ENCODE measurements at regions not wholly inside any gene's neighbourhood (a gene's known extent, or its start where the extent isn't known, plus 50 kb on each side); places are given as distances from the start of the nearest gene placed in this dataset.

- no peak for DNase-seq (ENCODE audit: low read depth)
Observed at GRCh38 chr4:96524311-96524875, 684.5 kb downstream of the PDHA2 start.

DNA sequence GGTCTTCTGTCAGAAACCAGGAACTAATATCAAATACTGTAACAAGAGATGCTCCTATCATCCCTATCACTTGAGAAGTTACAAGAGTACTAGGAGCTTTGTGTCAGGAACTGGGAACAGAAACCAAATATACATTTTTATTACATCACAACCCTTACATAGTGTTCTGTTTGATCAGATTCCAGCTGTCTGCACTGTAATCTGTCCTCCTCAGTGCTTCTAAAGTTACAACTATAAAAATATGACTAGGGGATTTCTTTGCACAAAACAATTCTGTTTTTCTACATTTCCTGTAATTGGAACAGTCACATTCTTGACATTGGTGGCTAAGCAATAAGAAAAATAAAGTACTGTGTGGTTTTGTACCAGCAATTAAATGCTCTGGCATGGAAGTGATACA lies 686.0 kb downstream of the PDHA2 start:
- DNase-seq (ENCODE audit: low read depth): peak; percentile 62

- no peak for DNase-seq (ENCODE audit: low read depth)
Observed at GRCh38 chr4:96526625-96527024, 686.7 kb downstream of the PDHA2 start.

- no peak for DNase-seq (ENCODE audit: low read depth)
Observed at GRCh38 chr4:96531836-96532235, 691.9 kb downstream of the PDHA2 start.

GRCh38 chr4:96543346-96543745 lies 703.5 kb downstream of the PDHA2 start:
- DNase-seq (ENCODE audit: low read depth): no peak

GRCh38 chr4:96558466-96558865 lies 718.6 kb downstream of the PDHA2 start:
- no peak for DNase-seq (ENCODE audit: low read depth)

- no peak for DNase-seq (ENCODE audit: low read depth)
Observed at GRCh38 chr4:96566755-96567154, 726.9 kb downstream of the PDHA2 start.

DNA sequence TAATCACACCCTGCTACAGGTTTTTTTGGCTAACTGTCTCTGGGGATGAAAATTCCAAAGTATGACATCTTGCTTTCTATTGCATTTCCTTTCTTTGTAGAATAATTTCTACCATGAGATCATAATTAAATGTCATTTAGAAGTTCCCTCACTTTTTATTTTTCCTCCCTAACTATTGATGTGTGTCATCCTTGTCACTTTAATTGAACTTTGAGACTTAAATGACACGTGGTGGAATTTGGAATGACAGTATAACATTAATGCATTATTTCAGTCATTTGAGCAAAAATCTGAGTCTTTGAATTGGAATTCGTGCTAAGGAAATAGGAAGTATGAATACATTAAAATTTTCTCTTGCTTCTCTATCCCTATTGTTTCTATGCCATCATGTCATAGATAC lies 745.4 kb downstream of the PDHA2 start:
- no peak for DNase-seq (ENCODE audit: low read depth)

- peak; percentile 34 for DNase-seq (ENCODE audit: low read depth)
Observed at GRCh38 chr4:96593422-96593821, 753.5 kb downstream of the PDHA2 start.

GRCh38 chr4:96598465-96598864 lies 758.6 kb downstream of the PDHA2 start:
- DNase-seq (ENCODE audit: low read depth): no peak

DNA sequence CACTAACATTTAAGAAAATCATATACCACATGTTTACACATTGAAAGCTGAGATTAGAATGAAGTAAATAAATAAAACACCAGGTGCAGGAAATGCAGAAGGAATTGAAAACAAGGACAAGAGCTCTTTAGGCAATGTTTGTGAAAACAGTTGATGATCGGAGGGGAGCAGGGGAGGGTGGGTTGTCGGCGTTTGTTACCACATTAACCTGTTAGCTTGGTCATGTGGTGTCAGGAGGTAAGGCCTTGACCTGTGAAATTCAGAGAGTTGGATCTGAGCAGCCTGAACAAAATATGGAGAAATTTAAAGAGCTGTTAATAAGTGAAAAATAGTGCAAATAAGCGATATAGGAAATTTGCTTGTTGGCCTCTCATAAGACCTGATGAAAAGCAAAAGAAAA lies 759.9 kb downstream of the PDHA2 start:
- no peak for DNase-seq (ENCODE audit: low read depth)

DNA sequence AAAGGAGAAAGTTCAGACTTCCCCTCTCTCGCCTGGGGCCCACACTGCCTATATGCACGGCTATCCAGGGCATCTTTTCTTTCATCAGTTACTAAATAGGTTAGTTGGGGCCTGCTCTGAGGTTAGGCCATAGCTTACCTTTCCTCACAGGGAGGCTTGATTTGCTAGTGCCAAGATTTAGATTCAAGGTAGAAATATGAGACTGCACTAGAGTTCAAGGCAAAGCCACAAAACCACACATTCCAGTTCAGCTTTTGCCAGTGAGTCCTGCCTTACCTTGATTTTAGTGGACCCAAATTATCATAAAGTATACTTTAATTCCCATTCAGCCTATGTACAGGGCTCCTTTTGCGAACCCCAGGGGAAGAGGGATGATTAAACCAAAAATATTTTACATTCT lies 762.8 kb downstream of the PDHA2 start:
- DNase-seq (ENCODE audit: low read depth): no peak

- DNase-seq (ENCODE audit: low read depth): no peak
Observed at GRCh38 chr4:96603641-96604040, 763.7 kb downstream of the PDHA2 start.

- no peak for DNase-seq (ENCODE audit: low read depth)
Observed at GRCh38 chr4:96606451-96606850, 766.6 kb downstream of the PDHA2 start.

DNA sequence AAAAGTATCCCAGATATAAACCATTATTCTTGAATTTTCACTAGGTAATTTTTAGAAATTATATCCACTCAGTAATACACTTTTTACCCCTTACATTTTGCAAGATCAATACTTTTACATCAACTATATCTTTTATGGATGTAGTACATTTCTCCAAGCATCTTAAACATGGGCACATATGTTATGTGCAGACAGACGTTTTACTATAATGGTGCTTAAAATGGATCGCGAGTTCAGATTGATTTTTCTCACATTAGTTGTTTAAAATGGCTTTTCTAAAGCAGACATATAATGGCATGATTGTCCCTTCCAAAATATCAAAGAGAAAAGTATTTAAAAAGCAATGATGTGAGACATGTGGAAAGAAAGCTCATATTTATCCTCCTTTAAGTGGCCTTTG lies 786.1 kb downstream of the PDHA2 start:
- DNase-seq (ENCODE audit: low read depth): no peak

DNA sequence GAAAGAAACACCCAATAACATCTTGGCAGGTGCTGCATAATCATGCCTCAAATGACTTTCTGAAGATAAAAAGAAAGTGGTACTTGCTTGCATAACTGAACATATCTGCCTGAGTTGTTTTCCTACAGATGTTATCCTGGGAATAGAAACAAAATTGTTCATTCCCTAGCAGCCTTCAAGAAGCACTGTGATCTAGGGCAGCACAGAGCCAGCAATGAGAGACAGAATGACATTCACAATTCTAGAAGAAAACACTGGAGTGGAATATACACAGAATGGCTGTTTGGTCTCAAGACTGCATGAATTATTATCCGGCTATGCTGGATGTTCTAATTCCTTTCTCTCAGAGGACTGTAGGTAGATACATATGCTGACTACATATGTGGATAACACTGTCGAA lies 790.9 kb downstream of the PDHA2 start:
- no peak for DNase-seq (ENCODE audit: low read depth)

- no peak for DNase-seq (ENCODE audit: low read depth)
Observed at GRCh38 chr4:96637971-96638412, 798.1 kb downstream of the PDHA2 start.

- DNase-seq (ENCODE audit: low read depth): no peak
Observed at GRCh38 chr4:96639932-96640331, 800.0 kb downstream of the PDHA2 start.

DNA sequence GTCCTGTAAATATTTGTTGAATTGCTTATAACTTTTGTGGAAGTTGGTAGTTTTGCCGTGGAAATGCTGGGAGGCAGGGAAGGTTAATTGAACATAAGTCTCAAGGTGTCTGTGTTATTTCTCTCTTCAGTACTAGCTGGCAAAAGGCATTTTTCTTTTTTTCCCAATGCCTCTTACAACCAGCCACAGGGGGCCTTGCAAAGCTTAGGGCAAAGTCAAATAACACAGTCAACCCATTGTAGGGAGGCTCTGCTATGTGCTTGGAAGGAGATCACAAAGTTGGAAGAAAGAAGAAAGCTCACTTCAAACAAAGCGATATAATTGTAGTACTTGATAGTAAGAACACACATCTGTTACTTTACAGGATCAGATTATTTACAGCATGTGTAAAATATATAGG lies 802.6 kb downstream of the PDHA2 start:
- no peak for DNase-seq (ENCODE audit: low read depth)

DNA sequence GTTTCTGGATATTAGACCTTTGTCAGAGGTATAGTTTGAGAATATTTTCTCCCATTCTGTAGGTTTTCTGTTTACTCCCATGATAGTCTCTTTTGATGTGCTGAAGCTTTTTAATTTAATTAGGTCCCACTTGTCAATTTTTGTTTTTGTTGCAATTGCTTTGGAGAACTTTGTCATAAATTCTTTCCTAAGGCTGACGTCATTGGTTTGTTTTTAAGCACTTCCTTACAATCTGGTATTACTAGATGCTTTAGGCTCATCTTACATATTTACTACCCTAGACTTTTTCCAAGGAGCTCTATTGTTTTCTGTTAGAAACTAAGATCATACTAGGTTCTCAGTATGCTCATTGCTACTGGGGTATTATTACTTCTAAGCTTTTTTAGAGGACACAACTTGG lies 806.3 kb downstream of the PDHA2 start:
- no peak for DNase-seq (ENCODE audit: low read depth)

DNA sequence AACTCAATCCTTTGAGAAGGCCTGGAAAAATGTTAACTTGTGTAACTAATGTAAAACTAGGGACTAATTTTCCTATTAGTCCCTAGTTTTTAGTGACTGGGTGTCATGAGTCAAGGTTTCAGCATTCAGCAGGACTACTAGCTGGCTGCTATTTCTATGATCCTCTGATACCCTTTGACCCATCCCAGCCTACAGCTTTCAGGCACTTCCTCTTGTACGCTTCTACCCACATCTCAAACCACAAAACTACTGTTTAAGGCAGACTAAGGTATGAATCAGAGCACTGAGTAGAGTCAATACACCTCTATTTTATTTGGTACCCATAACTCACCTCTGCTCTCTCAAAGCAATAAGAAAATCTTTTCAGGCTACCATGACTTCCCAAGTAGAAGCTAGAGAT lies 809.6 kb downstream of the PDHA2 start:
- DNase-seq (ENCODE audit: low read depth): peak; percentile 92

DNA sequence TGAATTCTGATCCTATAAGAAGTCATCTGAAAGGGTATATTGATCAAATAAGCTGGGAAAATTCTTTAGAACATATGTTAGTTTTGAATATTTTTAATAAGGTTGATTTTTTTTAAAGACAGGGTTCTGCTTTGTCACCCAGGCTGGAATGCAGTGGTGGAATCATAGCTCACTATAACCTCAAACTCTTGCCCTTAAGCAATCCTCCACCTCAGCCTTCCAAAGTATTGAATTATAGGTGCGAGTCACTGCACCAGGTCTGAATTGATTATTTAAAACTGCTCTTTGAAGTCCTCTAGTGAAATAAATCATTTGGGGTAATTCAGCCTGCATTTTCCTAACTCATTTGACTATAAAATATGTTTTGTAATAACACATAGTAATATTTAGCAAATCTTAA lies 812.3 kb downstream of the PDHA2 start:
- DNase-seq (ENCODE audit: low read depth): peak; percentile 48

- DNase-seq (ENCODE audit: low read depth): no peak
Observed at GRCh38 chr4:96652821-96653220, 812.9 kb downstream of the PDHA2 start.

DNA sequence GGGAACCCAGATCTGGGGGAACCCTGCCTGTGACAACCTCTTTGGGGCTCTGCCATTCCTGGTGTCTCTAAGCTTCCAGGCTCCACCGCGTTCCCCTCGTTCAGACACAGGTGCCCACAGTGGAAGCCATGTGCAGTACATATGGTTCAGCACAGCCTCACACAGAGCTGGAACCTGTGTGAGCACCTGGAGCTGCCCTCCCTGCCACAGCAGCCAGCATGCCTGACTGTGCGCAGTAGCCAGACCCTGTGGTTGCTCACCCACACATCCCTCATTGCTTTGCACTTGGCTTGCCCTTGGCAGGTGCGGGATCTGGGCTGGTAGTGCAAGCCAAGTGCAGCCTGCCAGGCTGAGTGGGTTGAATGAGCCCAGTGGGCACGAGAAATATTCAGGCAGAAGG lies 814.2 kb downstream of the PDHA2 start:
- DNase-seq (ENCODE audit: low read depth): no peak
